ENCODE measurements at regions not wholly inside any gene's neighbourhood (a gene's known extent, or its start where the extent isn't known, plus 50 kb on each side); places are given as distances from the start of the nearest gene placed in this dataset.

DNA sequence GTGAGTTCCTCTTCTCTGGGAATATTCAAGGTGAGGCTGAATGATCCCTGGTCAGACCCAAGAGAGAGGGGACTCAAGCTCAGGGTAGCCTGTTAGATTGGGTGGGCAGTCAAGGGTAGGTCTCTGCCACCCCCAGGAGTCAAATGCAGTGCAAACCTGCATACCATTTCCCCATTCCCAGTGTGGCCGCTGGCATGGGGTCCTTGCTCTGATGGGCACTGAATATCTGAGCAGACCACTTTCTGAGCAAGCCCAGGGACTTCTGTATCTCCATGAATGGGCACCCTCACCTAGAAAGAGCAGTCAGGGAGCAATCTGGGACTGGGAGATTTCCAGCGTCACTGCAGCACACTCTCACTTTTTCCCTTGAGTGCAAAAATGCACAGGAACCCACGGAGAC, 573.7 kb downstream of the BCL11B start:
- TF ChIP-seq EZH2phosphoT487 (IDR thresholded peaks at IDR 0.05; ENCODE audit: borderline replicate concordance, low read depth) (no peak), EP300 (IDR thresholded peaks at IDR 0.05; ENCODE audit: borderline replicate concordance in 1 of 2, low read depth in 1 of 2, low read length in 1 of 2) (no peak), POLR2AphosphoS5 (IDR thresholded peaks at IDR 0.05; ENCODE audit: low read depth, low read length) (no peak), RAD21 (IDR thresholded peaks at IDR 0.05; ENCODE audit: low read length) (no peak), CHD2 (IDR thresholded peaks at IDR 0.05; ENCODE audit: low read length, partially characterized antibody) (no peak), TAF1 (IDR thresholded peaks at IDR 0.05; ENCODE audit: borderline replicate concordance, low read depth, low read length) (no peak), JUND (IDR thresholded peaks at IDR 0.05) (no peak), MXI1 (IDR thresholded peaks at IDR 0.05; ENCODE audit: low read depth, low read length) (no peak), RCOR1 (IDR thresholded peaks at IDR 0.05; ENCODE audit: low read length) (no peak), ELF1 (IDR thresholded peaks at IDR 0.05) (no peak)
- TF ChIP-seq, protein P1, sequence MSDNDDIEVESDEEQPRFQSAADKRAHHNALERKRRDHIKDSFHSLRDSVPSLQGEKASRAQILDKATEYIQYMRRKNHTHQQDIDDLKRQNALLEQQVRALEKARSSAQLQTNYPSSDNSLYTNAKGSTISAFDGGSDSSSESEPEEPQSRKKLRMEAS (IDR thresholded peaks at IDR 0.05; ENCODE audit: low read depth), result no peak
- TF ChIP-seq, protein P2, sequence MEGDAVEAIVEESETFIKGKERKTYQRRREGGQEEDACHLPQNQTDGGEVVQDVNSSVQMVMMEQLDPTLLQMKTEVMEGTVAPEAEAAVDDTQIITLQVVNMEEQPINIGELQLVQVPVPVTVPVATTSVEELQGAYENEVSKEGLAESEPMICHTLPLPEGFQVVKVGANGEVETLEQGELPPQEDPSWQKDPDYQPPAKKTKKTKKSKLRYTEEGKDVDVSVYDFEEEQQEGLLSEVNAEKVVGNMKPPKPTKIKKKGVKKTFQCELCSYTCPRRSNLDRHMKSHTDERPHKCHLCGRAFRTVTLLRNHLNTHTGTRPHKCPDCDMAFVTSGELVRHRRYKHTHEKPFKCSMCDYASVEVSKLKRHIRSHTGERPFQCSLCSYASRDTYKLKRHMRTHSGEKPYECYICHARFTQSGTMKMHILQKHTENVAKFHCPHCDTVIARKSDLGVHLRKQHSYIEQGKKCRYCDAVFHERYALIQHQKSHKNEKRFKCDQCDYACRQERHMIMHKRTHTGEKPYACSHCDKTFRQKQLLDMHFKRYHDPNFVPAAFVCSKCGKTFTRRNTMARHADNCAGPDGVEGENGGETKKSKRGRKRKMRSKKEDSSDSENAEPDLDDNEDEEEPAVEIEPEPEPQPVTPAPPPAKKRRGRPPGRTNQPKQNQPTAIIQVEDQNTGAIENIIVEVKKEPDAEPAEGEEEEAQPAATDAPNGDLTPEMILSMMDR (IDR thresholded peaks at IDR 0.05), result no peak
- TF ChIP-seq, protein P3, sequence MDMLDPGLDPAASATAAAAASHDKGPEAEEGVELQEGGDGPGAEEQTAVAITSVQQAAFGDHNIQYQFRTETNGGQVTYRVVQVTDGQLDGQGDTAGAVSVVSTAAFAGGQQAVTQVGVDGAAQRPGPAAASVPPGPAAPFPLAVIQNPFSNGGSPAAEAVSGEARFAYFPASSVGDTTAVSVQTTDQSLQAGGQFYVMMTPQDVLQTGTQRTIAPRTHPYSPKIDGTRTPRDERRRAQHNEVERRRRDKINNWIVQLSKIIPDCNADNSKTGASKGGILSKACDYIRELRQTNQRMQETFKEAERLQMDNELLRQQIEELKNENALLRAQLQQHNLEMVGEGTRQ (IDR thresholded peaks at IDR 0.05; ENCODE audit: borderline replicate concordance, low read depth, low read length), result no peak
- TF ChIP-seq, protein P4, sequence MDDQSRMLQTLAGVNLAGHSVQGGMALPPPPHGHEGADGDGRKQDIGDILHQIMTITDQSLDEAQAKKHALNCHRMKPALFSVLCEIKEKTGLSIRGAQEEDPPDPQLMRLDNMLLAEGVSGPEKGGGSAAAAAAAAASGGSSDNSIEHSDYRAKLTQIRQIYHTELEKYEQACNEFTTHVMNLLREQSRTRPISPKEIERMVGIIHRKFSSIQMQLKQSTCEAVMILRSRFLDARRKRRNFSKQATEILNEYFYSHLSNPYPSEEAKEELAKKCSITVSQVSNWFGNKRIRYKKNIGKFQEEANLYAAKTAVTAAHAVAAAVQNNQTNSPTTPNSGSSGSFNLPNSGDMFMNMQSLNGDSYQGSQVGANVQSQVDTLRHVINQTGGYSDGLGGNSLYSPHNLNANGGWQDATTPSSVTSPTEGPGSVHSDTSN (IDR thresholded peaks at IDR 0.05), result no peak

Measured in SK-N-SH (cell line).